Retinal pigment epithelial cell (primary cell): ENCODE measurements at regions not wholly inside any gene's neighbourhood (a gene's known extent, or its start where the extent isn't known, plus 50 kb on each side); places are given as distances from the start of the nearest gene placed in this dataset.

ENCODE experiments used
- DNase-seq: peaks from one replicate; pipeline ENCODE4 v3.0.0-alpha.2; 2010; ENCODE audit warnings: low read depth
- H3K4me3 ChIP-seq: 2 replicates; pipeline ENCODE4 v1.5.1; 2011; ENCODE audit warnings: mild to moderate bottlenecking, low read length, control low read depth, moderate library complexity
- CTCF ChIP-seq: conservative IDR thresholded peaks from 2 replicates; pipeline ENCODE4 v1.5.1; 2011; ENCODE audit warnings: low read depth, low read length, control low read depth, inconsistent platforms

DNA sequence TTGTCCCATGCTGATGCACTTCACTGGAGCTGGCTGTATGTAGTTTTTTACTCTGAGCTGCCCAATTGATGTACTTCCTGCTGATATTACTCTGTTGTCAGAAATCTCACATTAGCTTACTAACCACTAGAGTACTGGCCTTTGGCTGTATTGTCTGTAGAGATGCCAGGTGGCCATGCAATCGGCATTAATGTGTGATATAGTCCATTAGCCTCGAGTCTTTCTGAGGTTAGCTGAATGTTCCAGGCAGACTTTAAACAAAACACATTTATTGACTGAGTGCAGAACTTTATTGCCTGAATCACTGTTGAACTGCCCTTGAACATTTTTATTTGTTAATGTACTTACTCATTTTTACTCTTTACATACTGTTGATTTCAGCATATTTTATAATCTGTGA lies 335.2 kb downstream of the PCDH10 start:
- no peak overlapping the region for H3K4me3 ChIP-seq
- no peak for DNase-seq
- TF ChIP-seq CTCF: no peak

DNA sequence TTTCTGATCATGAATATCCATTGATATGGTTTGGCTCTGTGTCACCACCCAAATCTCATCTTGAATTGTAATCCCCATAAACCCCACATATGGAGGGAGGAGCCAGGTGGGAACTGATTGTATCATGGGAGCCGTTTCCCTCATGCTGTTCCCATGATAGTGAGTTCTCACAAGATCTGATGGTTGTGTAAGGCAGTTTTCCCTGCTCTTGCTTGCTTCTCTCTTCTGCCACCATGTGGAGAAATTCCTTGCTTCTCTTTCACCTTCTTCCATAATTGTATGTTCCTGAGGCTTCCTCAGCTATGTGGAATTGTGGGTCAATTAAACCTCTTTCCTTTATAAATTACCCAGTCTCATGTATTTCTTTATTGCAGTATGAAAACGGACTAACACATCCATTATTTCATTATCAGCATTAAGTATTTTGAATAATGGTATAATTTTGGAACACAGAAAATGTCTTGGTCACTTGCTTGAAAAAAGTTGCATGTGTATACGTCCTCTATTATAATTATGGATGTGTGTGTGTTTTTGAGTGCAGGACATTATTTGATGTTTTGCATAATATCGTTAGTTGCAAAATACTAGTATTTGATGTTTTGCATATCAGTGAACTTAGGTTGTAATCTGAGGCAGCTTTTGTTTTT lies 334.6 kb downstream of the PCDH10 start:
- peak; percentile 8 for DNase-seq
- no peak overlapping the region for H3K4me3 ChIP-seq
- TF ChIP-seq CTCF: peak; percentile 64

DNA sequence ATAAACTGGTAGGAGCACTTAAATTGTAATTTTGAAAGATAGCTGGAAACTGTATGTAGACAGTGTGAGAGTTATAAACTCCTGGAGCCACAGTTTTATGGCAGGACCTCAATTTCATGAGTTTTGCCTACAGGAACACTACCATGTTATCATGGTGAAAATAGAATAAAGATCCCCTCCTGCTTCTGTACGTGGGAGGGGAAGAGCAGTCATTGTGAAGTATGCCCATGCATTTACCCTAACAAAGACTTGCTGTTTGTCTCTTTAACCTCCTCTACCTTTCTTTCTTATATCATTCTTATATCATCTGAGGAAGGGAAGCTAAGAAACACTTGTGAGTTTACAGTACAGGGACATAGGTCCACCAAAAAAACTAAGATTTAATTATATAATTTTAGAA lies 327.0 kb downstream of the PCDH10 start:
- no peak for TF ChIP-seq CTCF
- no peak for DNase-seq
- no peak overlapping the region for H3K4me3 ChIP-seq

DNA sequence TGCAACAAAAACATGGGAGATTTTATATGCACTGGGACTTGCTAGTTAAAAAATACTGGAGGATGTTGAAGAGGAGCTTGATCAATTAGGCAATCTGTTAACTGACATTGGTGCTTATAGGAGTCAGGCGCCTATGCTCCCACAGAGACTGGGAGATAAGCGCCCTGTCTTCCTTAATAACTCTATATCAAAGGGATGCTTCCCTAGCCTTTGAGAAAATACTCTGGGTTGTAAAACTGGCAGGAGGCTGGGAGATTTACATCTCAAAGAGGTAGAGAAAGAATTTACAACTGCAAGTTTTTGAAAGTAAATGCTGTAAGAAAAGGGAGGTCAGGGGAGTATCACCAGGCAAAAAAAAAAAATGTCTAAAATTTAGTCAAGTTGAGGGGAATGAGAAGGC lies 325.4 kb downstream of the PCDH10 start:
- no peak overlapping the region for H3K4me3 ChIP-seq
- DNase-seq: no peak
- TF ChIP-seq CTCF: no peak

DNA sequence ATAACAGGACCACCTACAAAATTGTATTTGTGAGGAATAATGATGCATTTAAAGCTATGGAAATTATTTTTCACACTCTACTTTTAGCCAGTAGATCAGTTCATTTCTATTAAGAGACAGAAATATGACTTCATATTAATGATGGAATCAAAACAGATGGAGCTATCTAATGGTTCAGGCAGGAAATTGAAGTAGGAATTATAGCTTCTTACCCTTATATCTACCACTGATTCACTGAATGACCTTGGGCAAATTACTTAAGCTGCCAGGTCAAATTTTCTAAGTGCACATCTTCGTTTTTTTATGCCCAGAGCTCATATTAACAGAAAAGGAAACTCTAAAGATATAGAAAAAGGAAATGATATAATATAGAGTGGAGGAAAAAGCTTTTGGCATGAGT lies 323.1 kb downstream of the PCDH10 start:
- DNase-seq: no peak
- H3K4me3 ChIP-seq: no peak overlapping the region
- TF ChIP-seq CTCF: no peak

GRCh38 chr4:133467290-133467947 lies 318.3 kb downstream of the PCDH10 start:
- H3K4me3 ChIP-seq: no peak overlapping the region
- DNase-seq: no peak
- TF ChIP-seq CTCF: no peak

DNA sequence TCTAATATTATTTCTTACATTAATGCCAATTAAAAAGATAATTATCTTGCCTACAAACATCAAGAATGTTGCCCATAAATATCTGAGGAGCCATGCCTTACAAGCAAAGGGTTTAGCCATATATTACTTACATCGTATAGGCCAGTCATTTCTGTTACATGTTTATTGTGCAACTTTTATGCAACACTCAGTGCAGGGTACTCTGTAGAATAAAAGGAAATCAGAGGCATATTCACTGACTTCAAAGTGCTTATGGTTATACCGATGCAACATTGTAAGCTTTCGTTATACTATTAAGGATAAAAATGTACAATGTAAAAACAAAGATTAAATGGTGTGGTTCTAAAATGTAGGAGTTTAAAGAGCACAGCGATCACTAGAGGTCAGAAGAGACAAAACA lies 315.9 kb downstream of the PCDH10 start:
- TF ChIP-seq CTCF: no peak
- no peak overlapping the region for H3K4me3 ChIP-seq
- no peak for DNase-seq
